NCI-H2029 (cell line): ENCODE measurements at regions not wholly inside any gene's neighbourhood (a gene's known extent, or its start where the extent isn't known, plus 50 kb on each side); places are given as distances from the start of the nearest gene placed in this dataset.

ENCODE experiments used
- DNase-seq: peaks from one replicate; lab custom pipeline; 2025; lab: John Stamatoyannopoulos, UW

- no peak for DNase-seq
These were observed 77.2 kb upstream of the ARHGEF7 start for GRCh38 chr13:111037927-111038326.

GRCh38 chr13:111036665-111037064, 78.4 kb upstream of the ARHGEF7 start:
- DNase-seq: no peak

- no peak for DNase-seq
These were observed 79.2 kb upstream of the ARHGEF7 start for GRCh38 chr13:111035861-111036260.

- DNase-seq: no peak
These were observed 80.3 kb upstream of the ARHGEF7 start for GRCh38 chr13:111034811-111035210.

GRCh38 chr13:111033172-111034130, 81.7 kb upstream of the ARHGEF7 start:
- DNase-seq: no peak

DNA sequence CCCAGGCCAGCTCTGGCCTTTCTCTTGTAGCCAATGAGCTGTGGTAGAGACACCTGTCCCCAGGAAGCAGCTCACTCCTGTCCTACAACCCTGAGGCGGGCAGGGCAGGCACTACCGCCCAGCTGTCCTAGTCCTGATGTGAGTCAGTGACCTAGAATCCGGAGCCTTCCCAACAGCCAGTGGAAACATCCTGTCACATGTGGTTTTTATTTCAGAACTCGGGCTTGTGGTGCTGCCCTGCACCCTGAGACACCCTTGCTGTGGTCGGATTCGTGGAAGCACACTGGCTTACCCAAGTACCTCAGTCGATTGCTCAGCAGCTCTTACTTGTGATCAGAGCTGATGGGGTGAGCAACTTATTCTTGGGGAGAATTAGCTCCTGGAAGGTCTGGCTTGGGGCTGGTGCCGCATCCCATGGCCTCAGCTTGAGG, 83.6 kb upstream of the ARHGEF7 start:
- no peak for DNase-seq

DNA sequence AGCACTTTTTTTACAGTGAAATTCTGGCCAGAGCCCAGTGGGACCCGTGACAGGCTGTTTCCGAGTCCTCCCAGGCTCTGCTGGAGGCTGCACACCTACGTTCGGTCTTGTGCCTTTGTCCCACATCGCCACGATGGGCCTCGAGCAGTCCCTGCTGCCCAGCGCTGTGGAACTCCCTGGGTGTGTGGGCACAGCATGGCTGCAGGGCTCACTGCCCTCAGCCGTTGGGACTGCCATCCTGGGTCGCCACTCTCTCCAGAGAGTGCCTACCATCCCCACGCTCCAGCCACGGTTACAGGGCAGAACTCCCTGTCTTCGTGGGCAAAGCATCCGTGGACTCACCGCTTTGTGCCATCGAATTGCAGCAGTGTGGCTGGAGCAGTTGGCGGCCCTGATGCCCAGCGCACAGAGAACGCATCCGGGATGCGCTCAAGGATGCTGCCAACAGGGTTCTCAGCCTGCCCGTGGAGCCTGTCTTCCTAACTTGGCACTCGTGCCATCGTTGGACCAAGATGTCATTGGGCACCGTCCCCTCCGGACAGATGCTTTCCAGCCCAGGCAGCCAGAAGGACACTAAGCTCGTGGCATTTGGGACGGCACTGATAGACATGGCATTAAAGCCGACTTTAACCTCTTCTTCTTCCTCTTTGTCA, 85.0 kb upstream of the ARHGEF7 start:
- no peak for DNase-seq

GRCh38 chr13:111027458-111028439, 87.4 kb upstream of the ARHGEF7 start:
- DNase-seq: no peak

- no peak for DNase-seq
These were observed 89.8 kb upstream of the ARHGEF7 start for GRCh38 chr13:111025310-111025709.

DNA sequence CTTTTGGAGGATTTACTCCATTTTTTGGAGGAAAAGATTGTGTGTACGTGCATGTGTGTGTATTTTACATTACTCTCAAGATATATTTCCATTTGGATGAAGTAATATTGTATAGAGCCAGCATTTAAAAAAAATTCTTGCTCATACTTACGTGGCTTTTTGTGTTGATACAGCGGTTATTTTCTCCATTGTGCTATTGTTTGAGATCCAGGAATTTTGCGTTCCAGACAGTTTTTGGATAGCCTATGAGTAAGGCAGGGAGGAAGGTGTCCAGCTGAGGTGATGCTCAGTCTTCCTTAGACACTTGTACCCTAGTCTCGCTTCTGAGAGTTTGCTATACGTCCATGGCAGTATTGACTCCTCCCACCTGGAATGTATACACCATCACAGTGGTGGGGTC, 92.2 kb upstream of the ARHGEF7 start:
- DNase-seq: no peak

- DNase-seq: no peak
These were observed 92.9 kb upstream of the ARHGEF7 start for GRCh38 chr13:111022241-111022640.

DNA sequence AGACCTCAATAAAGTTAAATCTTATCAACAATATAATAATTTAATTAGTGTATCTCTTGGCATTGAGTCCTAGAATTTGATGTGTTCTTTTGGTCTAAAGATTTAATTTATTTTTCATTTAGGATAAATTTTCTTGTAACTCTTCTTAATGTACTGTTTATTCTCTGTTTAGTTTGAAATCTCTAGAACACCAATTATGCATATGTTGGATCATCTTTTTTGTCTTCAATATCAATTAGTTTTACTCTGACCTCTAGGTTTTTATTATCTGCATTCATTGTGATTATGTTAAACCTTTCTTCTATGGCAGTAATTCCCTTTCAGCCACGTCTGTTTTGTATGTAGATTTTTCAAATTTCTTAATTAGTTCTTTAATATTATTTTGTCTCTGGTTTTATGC, 93.8 kb upstream of the ARHGEF7 start:
- DNase-seq: no peak

DNA sequence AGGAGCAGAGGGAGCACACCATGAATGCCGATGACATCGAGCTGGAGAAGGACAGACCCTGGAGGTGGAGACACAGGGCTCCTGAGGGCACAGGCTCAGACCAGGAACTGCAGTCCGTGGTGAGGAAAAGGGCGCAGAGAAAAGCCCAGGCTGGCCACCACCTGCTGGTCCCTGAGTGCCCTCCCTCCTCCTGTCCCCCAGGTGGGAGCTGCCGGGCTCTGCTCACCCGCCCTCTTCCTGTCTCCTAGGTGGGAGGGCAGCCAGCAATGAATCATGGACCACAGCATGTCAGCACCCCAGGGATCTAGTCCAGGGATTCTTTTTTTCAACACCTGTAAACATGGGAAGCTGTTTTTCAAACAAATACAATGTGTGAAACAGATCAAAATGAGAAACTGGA, 94.6 kb upstream of the ARHGEF7 start:
- no peak for DNase-seq

- no peak for DNase-seq
These were observed 95.1 kb upstream of the ARHGEF7 start for GRCh38 chr13:111020021-111020420.

- DNase-seq: no peak
These were observed 97.2 kb upstream of the ARHGEF7 start for GRCh38 chr13:111017755-111018459.

DNA sequence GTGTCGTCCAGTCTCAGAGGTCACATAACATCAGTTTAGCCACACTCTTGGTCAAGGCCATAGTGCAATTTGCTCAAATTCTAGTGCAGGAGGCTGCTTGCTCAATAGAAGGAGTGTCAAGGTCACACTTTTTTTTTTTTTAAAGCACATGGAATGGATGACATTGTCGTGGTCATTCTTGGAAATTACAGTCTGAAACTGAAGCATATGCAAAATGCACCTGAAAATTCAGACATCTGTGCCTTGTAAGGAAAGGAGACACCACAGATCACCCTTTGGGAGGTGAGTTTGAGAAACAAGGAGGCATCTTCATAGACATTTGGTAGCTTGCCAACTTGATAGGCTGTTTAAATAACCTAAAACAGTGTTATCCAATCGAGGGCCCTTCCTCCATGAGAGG, 98.3 kb upstream of the ANKRD10 start:
- DNase-seq: no peak

GRCh38 chr13:111011899-111012298, 97.0 kb upstream of the ANKRD10 start:
- no peak for DNase-seq

GRCh38 chr13:111008351-111008750, 93.5 kb upstream of the ANKRD10 start:
- no peak for DNase-seq

DNA sequence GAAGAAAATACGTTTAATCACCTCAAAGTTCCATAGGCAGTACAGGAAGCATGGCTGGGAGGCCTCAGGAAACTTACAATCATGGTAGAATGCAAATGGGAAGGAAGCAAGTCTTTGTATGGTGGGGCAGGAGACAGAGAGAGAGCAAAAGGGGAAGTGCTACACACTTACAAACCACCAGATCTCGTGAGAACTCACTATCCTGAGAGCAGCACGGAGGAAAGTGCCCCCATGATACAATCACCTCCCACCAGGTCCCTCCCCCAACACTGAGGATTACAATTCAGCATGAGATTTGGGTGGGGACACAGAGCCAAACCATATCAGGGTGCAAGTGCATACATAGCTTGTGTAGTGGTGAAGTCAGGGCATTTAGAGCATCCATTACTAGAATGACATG, 92.3 kb upstream of the ANKRD10 start:
- no peak for DNase-seq

- DNase-seq: no peak
These were observed 91.7 kb upstream of the ANKRD10 start for GRCh38 chr13:111006506-111007031.

DNA sequence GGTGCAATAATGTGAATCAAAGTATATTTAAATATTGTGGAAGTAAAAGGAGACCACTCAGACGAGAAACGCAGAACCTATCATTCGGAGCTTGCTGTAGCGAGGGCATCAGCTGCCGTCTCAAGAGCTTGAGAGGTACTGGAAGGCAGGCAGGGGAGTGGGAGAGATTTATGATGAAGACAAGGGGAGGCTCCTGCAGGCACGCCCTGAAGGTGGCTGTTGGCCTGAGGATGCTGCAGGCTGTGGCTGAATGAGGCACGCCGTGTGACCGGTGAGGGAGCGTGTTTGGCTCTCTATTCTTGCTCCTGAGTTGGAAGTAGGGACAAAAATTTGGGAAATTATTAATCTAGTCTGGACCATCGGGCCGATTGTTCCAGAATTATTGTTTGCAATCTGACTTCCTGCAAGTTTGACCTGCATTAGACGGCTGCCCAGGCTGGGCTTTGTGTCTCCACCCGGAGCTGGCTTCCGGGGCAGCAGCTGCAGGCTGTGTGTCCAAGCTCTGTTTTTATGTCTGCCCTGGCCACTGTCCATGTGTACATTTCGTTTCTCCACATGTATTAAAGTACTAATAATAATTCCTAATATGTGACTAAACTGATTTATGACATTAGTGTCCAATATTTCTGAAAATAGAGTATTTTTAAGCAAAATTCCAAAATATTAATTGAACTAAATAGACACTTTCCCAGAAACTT, 91.1 kb upstream of the ANKRD10 start:
- DNase-seq: no peak
